SIG-M5 (cell line): ENCODE measurements at regions not wholly inside any gene's neighbourhood (a gene's known extent, or its start where the extent isn't known, plus 50 kb on each side); places are given as distances from the start of the nearest gene placed in this dataset.

Experiments
- DNase-seq: peaks from one replicate; lab custom pipeline; 2025; lab: John Stamatoyannopoulos, UW

- no peak for DNase-seq
These were observed 415.4 kb upstream of the CCDC196 start for GRCh38 chr14:66070542-66071319.

DNA sequence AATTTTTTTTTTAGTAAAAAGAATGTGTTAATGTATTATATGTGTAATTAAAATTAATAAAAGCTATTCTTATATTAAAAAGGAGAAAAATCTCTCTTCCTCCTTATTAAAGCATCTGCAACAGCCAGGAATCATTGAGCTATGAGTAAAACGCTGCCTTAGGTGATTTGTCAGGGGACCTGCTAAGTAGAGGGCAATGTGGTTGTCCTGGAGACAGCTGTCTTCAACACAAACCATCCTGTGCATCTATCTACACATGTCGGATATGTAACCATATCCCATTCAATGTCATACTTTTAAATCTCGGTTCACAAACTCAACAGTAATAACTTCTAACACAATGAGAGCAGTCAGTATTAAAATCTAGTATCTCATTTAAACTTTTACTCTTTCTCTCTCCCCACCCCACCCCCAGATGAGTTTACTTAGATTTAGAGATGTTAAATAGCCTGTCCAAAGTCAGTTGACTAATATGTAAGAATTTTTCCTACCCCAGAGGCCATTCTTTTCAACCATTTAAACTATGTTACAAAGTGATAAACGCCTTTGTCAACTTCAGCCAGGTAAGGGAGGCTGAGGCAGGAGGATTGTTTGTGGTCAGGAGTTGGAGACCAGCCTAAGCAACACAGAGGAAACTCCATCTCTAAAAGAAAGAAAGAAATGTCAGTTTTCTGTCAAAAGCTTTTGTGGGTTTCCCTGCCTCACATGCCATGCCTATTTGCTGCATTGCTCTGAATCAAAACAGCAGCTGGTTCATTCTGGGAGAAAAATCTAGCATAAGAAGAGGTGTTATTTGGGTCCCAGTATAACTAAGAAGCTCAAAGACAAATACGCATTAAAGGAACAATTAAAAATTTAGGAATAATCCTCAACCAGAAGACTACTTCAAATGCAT is 413.7 kb upstream of the CCDC196 start:
- DNase-seq = no peak

DNA sequence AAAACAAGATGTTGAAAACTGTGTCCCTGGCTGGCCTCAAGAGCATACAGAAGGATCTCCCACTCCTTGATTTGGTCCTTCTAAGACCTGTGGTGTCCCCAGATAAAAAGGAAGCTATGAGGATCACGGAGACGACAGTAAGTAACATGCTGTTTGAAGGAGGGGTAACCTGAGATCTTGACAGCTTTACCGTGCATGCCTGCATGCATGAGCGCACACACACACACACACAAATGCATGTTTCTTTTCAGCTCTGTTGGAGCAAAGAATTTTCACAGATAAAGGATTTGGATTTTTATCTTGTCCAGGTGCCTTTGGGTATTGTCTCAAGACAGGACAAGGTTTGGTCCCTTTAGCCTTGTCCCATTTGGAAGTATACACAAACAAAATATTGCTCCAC is 411.6 kb upstream of the CCDC196 start:
- no peak for DNase-seq

GRCh38 chr14:66076176-66076575 is 410.0 kb upstream of the CCDC196 start:
- DNase-seq = no peak

DNA sequence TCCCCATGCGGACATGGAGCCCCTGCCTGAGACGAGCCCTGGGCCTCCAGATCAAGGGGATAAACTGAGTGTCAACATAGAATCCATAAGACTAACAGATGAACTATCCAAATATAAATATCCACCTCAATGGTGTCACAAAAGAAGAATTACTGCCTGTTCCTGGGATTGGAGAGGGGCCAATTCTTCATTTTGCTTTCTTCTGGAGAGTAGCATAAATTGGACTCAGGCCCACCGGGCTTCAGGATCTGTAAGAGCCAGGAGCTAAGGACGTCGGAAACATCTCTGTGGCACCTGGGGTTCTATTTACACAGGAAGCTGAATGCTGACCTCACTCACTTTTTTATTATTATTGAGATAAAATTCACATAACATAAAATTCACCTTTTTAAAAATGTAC is 408.2 kb upstream of the CCDC196 start:
- DNase-seq = no peak

- DNase-seq = no peak
These were observed 404.4 kb upstream of the CCDC196 start for GRCh38 chr14:66081594-66082376.

- DNase-seq = no peak
These were observed 400.9 kb upstream of the CCDC196 start for GRCh38 chr14:66085224-66085623.

- no peak for DNase-seq
These were observed 400.5 kb upstream of the CCDC196 start for GRCh38 chr14:66085665-66086064.

GRCh38 chr14:66087231-66087630 is 398.9 kb upstream of the CCDC196 start:
- DNase-seq = no peak

- no peak for DNase-seq
These were observed 397.5 kb upstream of the CCDC196 start for GRCh38 chr14:66088656-66089055.

- no peak for DNase-seq
These were observed 394.0 kb upstream of the CCDC196 start for GRCh38 chr14:66092206-66092605.

DNA sequence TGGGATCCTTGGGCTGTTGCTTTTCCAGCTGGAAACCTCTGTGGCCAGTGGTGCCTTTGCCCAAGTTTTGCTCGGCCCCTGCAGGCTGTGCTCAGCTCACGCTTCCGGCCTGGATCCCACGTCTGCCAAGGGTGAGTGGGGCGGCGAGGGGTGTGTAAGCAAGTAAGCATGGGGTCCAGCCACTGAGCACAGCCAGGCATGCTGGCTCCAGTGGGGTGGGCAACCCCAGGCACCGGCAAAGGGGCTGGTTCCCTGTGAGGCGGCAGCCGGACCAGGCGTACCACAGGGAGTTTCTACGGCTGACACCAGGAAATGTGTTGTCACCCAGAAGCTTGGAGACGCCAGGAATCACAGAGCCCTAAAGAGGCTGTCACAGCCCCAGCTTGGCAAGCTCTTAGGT is 393.4 kb upstream of the CCDC196 start:
- no peak for DNase-seq

GRCh38 chr14:66094001-66094727 is 392.0 kb upstream of the CCDC196 start:
- no peak for DNase-seq

DNA sequence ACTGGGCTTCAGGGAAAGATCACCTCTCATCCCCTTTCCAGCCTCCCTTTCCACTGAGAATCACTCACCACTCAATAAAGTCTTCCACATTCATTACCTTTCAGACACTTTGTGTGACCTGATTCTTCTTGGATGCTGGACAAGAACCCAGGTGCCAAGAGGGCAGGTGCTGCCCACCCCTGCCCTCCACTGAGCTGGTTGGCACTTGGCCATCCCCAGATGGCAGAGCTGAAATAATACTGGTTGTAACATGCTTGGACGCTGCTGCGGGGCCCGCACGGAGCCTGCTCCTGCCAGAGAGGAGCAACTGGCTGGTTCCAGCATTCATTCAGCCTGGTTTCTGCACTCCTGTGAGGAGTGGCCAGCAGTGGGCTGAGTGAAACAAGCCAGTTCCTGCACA is 386.7 kb upstream of the CCDC196 start:
- no peak for DNase-seq

DNA sequence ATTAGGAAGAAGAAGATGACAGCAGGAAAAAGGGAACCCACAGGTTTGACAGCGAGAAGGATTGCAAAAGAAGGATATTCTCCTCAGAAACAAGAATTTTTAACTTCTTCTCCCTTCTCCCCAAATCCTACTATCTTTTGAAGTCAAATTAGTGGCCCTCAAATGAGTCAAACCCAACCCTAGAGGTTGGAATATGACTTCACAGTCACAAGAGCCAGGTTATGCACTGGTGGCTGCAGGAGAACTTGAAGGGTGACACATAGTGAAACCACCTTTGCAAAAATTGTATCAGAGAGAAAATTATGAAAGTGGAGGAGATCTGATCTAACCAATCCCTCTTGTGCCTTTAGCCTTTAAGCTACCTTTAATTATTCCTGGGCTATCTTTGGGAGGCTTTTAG is 386.2 kb upstream of the CCDC196 start:
- DNase-seq = no peak

- DNase-seq = no peak
These were observed 384.5 kb upstream of the CCDC196 start for GRCh38 chr14:66101662-66102061.

- DNase-seq = no peak
These were observed 381.7 kb upstream of the CCDC196 start for GRCh38 chr14:66104486-66104885.

DNA sequence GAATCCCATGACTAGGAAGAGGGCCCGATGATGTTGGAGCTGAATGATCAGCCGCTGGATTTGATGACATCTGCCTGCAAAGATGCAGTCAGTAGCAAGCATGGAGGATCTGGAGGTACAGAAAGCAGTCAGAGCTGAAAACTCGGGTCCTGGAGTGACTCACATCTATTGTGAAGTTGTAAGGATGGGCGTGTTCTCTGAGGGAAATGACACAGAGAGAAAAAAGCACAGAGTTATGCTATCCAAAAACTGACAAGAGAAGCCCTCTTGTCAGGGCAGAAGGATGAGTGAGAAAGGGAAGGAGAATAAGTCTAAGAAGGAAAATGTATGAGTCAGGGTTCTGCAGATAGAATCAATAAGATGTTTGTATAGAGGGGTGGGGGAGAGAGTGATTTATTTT is 380.4 kb upstream of the CCDC196 start:
- no peak for DNase-seq

DNA sequence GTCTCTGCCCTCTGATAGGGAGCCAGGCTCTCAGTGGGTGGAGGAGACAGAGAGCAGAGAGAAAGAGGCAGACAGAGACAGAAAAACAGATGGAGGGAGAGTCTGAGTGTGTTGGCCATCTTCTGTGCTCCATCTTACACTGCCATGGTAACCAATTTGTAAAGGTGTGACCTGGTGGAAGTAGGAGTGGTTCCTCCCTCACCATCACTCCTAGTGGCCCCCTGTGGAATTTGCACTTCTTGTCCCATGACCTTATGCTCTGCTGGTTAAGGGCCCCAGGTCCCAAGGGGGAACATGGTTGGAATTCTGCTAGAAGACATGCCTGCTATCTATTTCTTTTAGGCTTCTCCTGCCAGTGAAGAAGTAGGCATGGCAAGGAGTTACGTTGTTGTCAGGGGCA is 376.7 kb upstream of the CCDC196 start:
- DNase-seq = no peak

DNA sequence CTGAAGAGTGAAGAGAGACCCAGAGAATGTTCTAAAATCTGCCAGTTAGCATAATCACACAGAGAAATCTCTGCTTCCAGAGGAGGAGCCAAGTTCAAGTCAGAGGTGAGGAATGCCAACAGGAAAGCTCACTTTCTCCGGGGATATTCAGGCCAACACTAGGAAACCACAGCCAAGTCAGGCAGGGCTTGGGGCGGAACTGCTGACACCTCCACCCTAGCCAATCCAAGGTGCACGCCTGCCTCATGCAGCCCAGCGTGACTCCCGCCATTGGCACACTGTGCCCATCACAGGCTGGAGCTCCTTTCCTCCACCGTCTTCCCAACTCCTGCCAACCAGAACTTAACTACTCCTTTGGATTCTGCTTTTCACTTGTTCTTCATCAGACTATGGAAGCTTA is 374.3 kb upstream of the CCDC196 start:
- no peak for DNase-seq

DNA sequence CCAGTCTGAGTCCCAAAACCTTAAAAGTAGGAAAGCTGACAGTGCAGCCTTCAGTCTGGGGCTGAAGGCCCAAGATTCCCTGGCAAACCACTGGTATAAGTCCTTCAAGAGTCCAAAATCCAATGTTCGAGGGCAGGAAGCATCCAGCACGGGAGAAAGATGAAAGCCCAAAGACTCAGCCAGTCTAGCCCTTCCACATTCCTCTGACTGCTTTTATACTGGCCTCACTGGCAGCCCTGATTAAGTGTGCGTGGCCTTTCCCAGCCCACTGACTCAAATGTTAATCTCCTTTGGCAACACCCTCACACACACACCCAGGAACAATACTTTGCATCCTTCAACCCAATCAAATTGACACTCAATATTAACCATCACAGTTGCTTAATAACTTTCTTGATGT is 372.1 kb upstream of the CCDC196 start:
- DNase-seq = no peak
